NCI-H2171 (cell line): ENCODE measurements at regions not wholly inside any gene's neighbourhood (a gene's known extent, or its start where the extent isn't known, plus 50 kb on each side); places are given as distances from the start of the nearest gene placed in this dataset.

Experiments
- DNase-seq: peaks from one replicate; lab custom pipeline; 2025; lab: John Stamatoyannopoulos, UW

DNA sequence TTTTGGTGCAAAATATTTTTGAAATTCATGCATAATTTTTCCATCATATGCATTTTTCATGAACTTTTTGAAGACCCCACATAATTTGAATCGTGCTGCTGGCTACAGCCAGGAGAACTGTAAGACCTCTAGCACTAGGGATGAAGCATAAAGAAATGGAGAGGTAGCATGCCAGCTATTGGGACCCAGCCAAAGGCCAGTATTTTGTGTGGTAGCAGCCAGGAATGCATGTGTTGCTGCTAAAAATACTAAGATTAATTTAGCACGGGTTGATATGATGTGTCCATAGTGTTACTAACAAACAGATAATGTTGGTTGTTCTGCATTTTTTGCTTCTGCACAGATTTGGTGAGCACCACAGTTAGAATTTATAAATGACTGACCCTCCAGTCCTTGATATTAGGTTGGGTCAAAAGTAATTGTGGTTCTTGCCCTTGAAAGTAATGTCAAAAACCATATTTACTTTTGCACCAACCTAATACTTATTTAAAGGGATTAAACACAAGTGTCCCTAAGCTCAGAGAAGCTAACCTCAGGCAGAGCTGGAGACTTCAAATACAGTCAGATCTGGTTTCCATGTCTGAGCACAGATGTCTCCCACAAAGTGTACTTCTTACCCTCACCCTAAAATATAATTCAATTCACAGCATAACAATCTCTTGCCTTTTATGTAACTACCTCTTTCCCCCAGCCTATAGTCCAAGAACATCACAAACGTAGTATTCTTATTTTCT is 54.1 kb upstream of the NPSR1 start:
- DNase-seq = no peak
